ENCODE measurements at regions not wholly inside any gene's neighbourhood (a gene's known extent, or its start where the extent isn't known, plus 50 kb on each side); places are given as distances from the start of the nearest gene placed in this dataset.
A peak's percentile ranks its signal among the peaks of the same experiment; 100 is the strongest.
"Not testable (repeated sequence)": the region's sequence is repeated elsewhere in the genome, so short reads cannot be mapped to it uniquely, and the experiment has no call there.

- in situ Hi-C loops (cut with HindIII; ENCODE audit: low sequenced_read_pairs): no loop called here
- peak; percentile 65 for DNase-seq (ENCODE audit: low spot score)
These were observed 71.2 kb upstream of the KCTD7 start for GRCh38 chr7:66557214-66558200.

DNA sequence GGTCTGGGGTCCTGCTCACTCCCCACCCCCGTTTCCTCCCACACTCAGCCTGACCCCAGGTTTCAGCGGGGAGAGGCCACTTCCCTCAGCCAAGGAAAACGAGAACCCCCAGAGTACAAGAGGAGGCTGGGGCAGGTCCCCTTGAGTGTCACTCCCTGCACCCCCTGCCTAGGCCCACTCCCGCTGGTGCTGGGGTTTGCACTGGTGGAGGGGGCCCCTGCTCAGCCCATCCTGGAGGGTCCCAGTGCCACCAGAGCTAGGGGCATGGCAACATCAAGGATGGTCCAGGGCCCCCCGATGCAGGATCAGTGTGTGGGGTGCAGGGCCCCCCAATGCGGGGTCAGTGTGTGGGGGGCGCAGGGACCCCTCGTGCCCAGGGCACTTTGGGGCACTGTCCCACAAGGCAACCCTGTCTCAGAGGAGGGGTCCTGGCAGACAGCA is 70.5 kb upstream of the KCTD7 start:
- in situ Hi-C loops (cut with HindIII; ENCODE audit: low sequenced_read_pairs): no loop called here
- no peak for DNase-seq (ENCODE audit: low spot score)

- DNase-seq (ENCODE audit: low spot score): peak; percentile 41
- in situ Hi-C loops (cut with HindIII; ENCODE audit: low sequenced_read_pairs): no loop called here
These were observed 69.8 kb upstream of the KCTD7 start for GRCh38 chr7:66558660-66559465.

DNA sequence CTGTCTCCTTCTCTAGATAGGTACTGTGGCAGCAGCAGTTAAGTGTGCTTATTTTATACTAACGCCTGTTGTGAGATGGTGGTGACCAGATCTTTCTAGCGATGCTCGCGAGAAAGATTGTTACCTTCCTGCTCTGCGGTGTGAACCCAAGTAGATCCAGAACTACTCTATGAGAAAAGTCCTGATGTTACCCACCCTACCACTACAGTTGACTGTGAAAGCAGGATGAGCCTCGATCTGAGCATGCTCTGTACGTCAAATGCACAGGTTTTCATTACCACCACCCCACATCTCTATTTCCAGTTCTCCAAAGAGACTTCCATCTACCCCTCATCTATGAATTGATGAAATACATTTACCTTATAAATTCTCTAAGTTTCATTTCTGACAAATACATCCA is 64.6 kb upstream of the KCTD7 start:
- in situ Hi-C loops (cut with HindIII; ENCODE audit: low sequenced_read_pairs): no loop called here
- DNase-seq (ENCODE audit: low spot score): no peak

DNA sequence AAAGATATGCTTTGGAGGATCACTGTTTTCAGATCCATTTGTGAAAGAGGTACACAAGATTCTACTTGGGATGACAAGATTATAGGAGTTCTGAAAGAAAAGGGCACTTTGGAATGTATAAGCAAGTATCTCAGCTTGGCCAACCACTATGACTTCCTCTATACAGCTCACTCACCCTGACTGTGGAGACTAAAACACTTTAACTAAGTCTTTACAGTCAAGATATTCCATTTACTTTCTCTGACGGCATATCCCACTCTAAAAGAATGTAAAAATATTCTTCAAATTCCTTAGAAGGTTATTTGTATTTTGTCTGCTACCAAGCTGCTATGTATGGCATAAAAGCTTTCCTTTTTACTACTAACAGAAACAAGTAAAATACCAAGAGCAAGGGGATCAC is 58.5 kb upstream of the KCTD7 start:
- in situ Hi-C loops (cut with HindIII; ENCODE audit: low sequenced_read_pairs); DNase-seq (ENCODE audit: low spot score): not testable (repeated sequence)

- in situ Hi-C loops (cut with HindIII; ENCODE audit: low sequenced_read_pairs): no loop called here
- DNase-seq (ENCODE audit: low spot score): no peak
These were observed 57.1 kb upstream of the KCTD7 start for GRCh38 chr7:66571568-66571967.

- in situ Hi-C loops (cut with HindIII; ENCODE audit: low sequenced_read_pairs); DNase-seq (ENCODE audit: low spot score): not testable (repeated sequence)
These were observed 54.7 kb upstream of the KCTD7 start for GRCh38 chr7:66573782-66574495.

GRCh38 chr7:66574768-66575167 is 53.9 kb upstream of the KCTD7 start:
- in situ Hi-C loops (cut with HindIII; ENCODE audit: low sequenced_read_pairs); DNase-seq (ENCODE audit: low spot score): not testable (repeated sequence)

DNA sequence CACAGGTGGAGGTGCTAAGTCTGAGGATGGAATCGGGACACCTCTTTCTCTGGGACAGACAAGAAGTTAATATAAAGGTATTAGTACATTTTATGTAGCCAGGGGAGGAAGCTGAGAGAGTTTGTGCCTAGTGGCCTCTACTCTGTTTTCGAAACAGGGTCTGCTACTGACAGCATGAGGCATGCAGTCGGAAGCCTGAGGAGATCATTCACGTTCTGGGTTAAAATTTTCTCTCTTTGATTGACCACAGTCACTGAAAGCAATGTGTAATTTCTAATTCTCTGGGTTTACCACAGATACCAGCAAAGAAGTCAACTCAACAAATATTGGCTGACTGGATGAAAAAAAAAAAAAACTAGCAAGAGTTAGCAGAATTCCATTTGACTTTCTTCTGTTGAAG is 53.3 kb upstream of the KCTD7 start:
- no peak for DNase-seq (ENCODE audit: low spot score)
- in situ Hi-C loops (cut with HindIII; ENCODE audit: low sequenced_read_pairs): no loop called here

- in situ Hi-C loops (cut with HindIII; ENCODE audit: low sequenced_read_pairs): no loop called here
- peak; percentile 71 for DNase-seq (ENCODE audit: low spot score)
These were observed 52.0 kb upstream of the KCTD7 start for GRCh38 chr7:66576646-66577045.
